Mucosa of descending colon (tissue), 3 donors: ENCODE measurements at regions not wholly inside any gene's neighbourhood (a gene's known extent, or its start where the extent isn't known, plus 50 kb on each side); places are given as distances from the start of the nearest gene placed in this dataset.

ENCODE experiments used
- ATAC-seq: fragments of 200-7000 bp; cut with Tn5 transposase; one replicate; pipeline ENCODE4 v1.9.1; 2020; ENCODE audit warnings: mild to moderate bottlenecking, moderate library complexity
- DNase-seq, 3 donors: peaks; one replicate each; pipeline ENCODE4 v3.0.0-alpha.2; 2020
- H3K36me3 ChIP-seq: fragments of 200-600 bp; one replicate; pipeline ENCODE4 v1.8.0; 2021; ENCODE audit warnings: low read depth, mild to moderate bottlenecking
- H3K4me1 ChIP-seq: fragments of 200-600 bp; one replicate; pipeline ENCODE4 v1.8.0; 2021; ENCODE audit warnings: low read depth, mild to moderate bottlenecking
- H3K4me3 ChIP-seq: fragments of 200-600 bp; one replicate; pipeline ENCODE4 v1.8.0; 2021; ENCODE audit warnings: mild to moderate bottlenecking
- H3K9me3 ChIP-seq: fragments of 200-600 bp; one replicate; pipeline ENCODE4 v1.8.0; 2021; ENCODE audit warnings: mild to moderate bottlenecking
- CTCF ChIP-seq: fragments of 200-600 bp; IDR thresholded peaks from one replicate; pipeline ENCODE4 v1.8.0; 2022; ENCODE audit warnings: antibody characterized with exemption, mild to moderate bottlenecking
- intact Hi-C, 2 donors: fragments of 100-400 bp; cut with DNase I in 1 of 2; cut with micrococcal nuclease in 1 of 2; formaldehyde crosslinking; loops; one replicate each; pipeline versions ENCODE4 v1.11.0 to v1.11.1; 2022; cut with DNase I, micrococcal nuclease
- donor health status: DM: no; HTN: no; CAD: no; lungs with moderate emphysema.
- donor health status: DM: no; HTN: no; CAD: no.
- donor health status: DM: no; HTN: yes; CAD: no.

- no peak for TF ChIP-seq CTCF
- intact Hi-C loops, result no loop called here
- DNase-seq, result no peak
- Histone ChIP-seq H3K4me3 (no peak overlapping the region), H3K9me3 (peaks cover 6% of the 10 kb centered on the region), H3K36me3 (no peaks in the 10 kb centered on the region), H3K4me1 (no peaks in the 10 kb centered on the region)
- no peak for ATAC-seq
These were observed 160.9 kb upstream of the NEBL start for GRCh38 chr10:21057989-21058388.

GRCh38 chr10:21057436-21057835 is 160.3 kb upstream of the NEBL start:
- DNase-seq (no peak), ATAC-seq (no peak)
- intact Hi-C loops, result no loop called here
- Histone ChIP-seq H3K9me3 (peaks cover 6% of the 10 kb centered on the region), H3K4me3 (no peak overlapping the region), H3K4me1 (no peaks in the 10 kb centered on the region), H3K36me3 (no peaks in the 10 kb centered on the region)
- TF ChIP-seq CTCF, result no peak

GRCh38 chr10:21056461-21056860 is 159.3 kb upstream of the NEBL start:
- intact Hi-C loops, result no loop called here
- DNase-seq (no peak), ATAC-seq (no peak)
- Histone ChIP-seq H3K9me3 (peaks cover 9% of the 10 kb centered on the region), H3K36me3 (no peaks in the 10 kb centered on the region), H3K4me1 (no peaks in the 10 kb centered on the region), H3K4me3 (no peak overlapping the region)
- TF ChIP-seq CTCF, result no peak

GRCh38 chr10:21055339-21056135 is 158.4 kb upstream of the NEBL start:
- Histone ChIP-seq H3K36me3 (no peaks in the 10 kb centered on the region), H3K9me3 (peaks cover 11% of the 10 kb centered on the region), H3K4me3 (no peak overlapping the region), H3K4me1 (no peaks in the 10 kb centered on the region)
- intact Hi-C loops, result no loop called here
- no peak for ATAC-seq
- TF ChIP-seq CTCF, result no peak
- no peak for DNase-seq

GRCh38 chr10:21053953-21054690 is 157.0 kb upstream of the NEBL start:
- ATAC-seq (no peak), DNase-seq (no peak)
- intact Hi-C loops, result no loop called here
- no peaks in the 10 kb centered on the region for H3K4me1 ChIP-seq
- H3K36me3 ChIP-seq, result no peaks in the 10 kb centered on the region
- no peak overlapping the region for H3K4me3 ChIP-seq
- TF ChIP-seq CTCF, result no peak
- peaks cover 8% of the 10 kb centered on the region for H3K9me3 ChIP-seq
